HCT116 (cell line): ENCODE measurements at regions not wholly inside any gene's neighbourhood (a gene's known extent, or its start where the extent isn't known, plus 50 kb on each side); places are given as distances from the start of the nearest gene placed in this dataset.

ENCODE experiments used
- ATAC-seq: fragments of 200-7000 bp; cut with Tn5 transposase; 2 replicates; pipeline ENCODE4 v1.9.1; 2020; ENCODE audit warnings: mild to moderate bottlenecking, moderate library complexity
- BruUV-seq: library from RNA; stranded (reverse); fragments of 400-500 nt; replicated peaks from 2 replicates; lab custom pipeline; 2021; lab: Mats Ljungman, UMichigan
- CTCF ChIA-PET: fragments of 300-600 bp; sonication (Branson Sonifier 250); formaldehyde crosslinking; loops from one replicate; lab custom pipeline; 2021; ENCODE audit warnings: antibody characterized with exemption; lab: Charles Lee
- POLR2A ChIA-PET: fragments of 300-600, 350-600 bp; sonication (Branson Sonifier 250); formaldehyde crosslinking; loops from one replicate; lab custom pipeline; 2021; ENCODE audit warnings: antibody characterized with exemption; lab: Charles Lee
- RAD21 ChIA-PET, 2 experiments: fragments of 300-600 bp; sonication (Branson Sonifier 250); formaldehyde crosslinking; loops; one replicate each; lab custom pipeline; 2023; ENCODE audit warnings: low total read pairs in 2 of 2; ENCODE audit not compliant: uncharacterized antibody in 2 of 2, unreplicated experiment in 2 of 2, low non-redundant PET in 1 of 2; lab: Charles Lee
- DNase-seq: peaks from one replicate; pipeline ENCODE4 v3.0.0-alpha.2; 2010; ENCODE audit warnings: low read depth, low spot score
- H2AFZ ChIP-seq: fragments of 200-600 bp; shearing (Covaris generic), sonication (generic); 2 replicates; pipeline ENCODE4 v1.6.1; 2017; ENCODE audit warnings: low read depth, mixed run types, mixed read lengths, antibody characterized with exemption, low read length; ENCODE audit not compliant: poor library complexity, severe bottlenecking
- H3K27ac ChIP-seq: 2 replicates; pipeline ENCODE4 v1.5.1; 2012; ENCODE audit warnings: low read depth, low read length
- H3K27me3 ChIP-seq: fragments of 200-600 bp; sonication (generic); 2 replicates; pipeline ENCODE4 v1.6.1; 2016; ENCODE audit warnings: mixed run types, low read length, mixed read lengths; ENCODE audit not compliant: insufficient read depth
- H3K36me3 ChIP-seq, 2 experiments: fragments of 200-500 bp in 1 of 2; fragments of 200-600 bp in 1 of 2; sonication (Bioruptor generic) in 1 of 2; sonication (generic) in 1 of 2; 2 replicates each; pipeline versions ENCODE4 v1.5.1 to v1.6.1; 2014 to 2016; ENCODE audit warnings: low read length in 2 of 2, inconsistent platforms in 1 of 2, mixed read lengths in 1 of 2, mixed run types in 1 of 2; ENCODE audit not compliant: insufficient read depth in 2 of 2, control insufficient read depth in 1 of 2
- H3K4me1 ChIP-seq, 2 experiments: fragments of 200-600 bp in 1 of 2; sonication (generic) in 1 of 2; 2 replicates each; pipeline versions ENCODE4 v1.5.1 to v1.6.1; 2012 to 2017; ENCODE audit warnings: low read length in 2 of 2, inconsistent platforms in 1 of 2, mild to moderate bottlenecking in 1 of 2, mixed read lengths in 1 of 2, mixed run types in 1 of 2, moderate library complexity in 1 of 2; ENCODE audit not compliant: insufficient read depth in 2 of 2, control insufficient read depth in 1 of 2
- H3K4me2 ChIP-seq: fragments of 200-600 bp; sonication (generic); 2 replicates; pipeline ENCODE4 v1.6.1; 2017; ENCODE audit warnings: mixed run types, low read length, mixed read lengths
- H3K4me3 ChIP-seq, 2 experiments: fragments of 200-600 bp in 1 of 2; sonication (generic) in 1 of 2; replicated peaks in 1 of 2; 2 replicates each; pipeline ENCODE4 v1.5.1; 2011 to 2016; ENCODE audit warnings: low read length in 2 of 2, control low read depth in 1 of 2, low read depth in 1 of 2, mild to moderate bottlenecking in 1 of 2, mixed read lengths in 1 of 2, mixed run types in 1 of 2
- H3K79me2 ChIP-seq: fragments of 200-600 bp; sonication (generic); 2 replicates; pipeline ENCODE4 v1.6.1; 2017; ENCODE audit warnings: mild to moderate bottlenecking, mixed run types, low read length, moderate library complexity, mixed read lengths; ENCODE audit not compliant: insufficient read depth
- H3K9ac ChIP-seq: fragments of 200-600 bp; sonication (generic); 2 replicates; pipeline ENCODE4 v1.6.1; 2016; ENCODE audit warnings: low read length, mixed read lengths
- H3K9me2 ChIP-seq: fragments of 200-600 bp; sonication (generic), shearing (Covaris generic); 2 replicates; pipeline ENCODE4 v1.6.1; 2017; ENCODE audit warnings: mixed run types, mild to moderate bottlenecking, moderate library complexity; ENCODE audit not compliant: insufficient read depth
- H3K9me3 ChIP-seq, 2 experiments: fragments of 200-500 bp in 1 of 2; fragments of 200-600 bp in 1 of 2; sonication (Bioruptor generic) in 1 of 2; sonication (generic) in 1 of 2; 2 replicates each; pipeline ENCODE4 v1.6.1; 2014 to 2017; ENCODE audit warnings: low read length in 2 of 2, mixed read lengths in 2 of 2, inconsistent platforms in 1 of 2, low read depth in 1 of 2, mild to moderate bottlenecking in 1 of 2, mixed run types in 1 of 2, moderate library complexity in 1 of 2; ENCODE audit not compliant: control insufficient read depth in 1 of 2, insufficient read depth in 1 of 2
- H4K20me1 ChIP-seq: fragments of 200-600 bp; sonication (generic), shearing (Covaris generic); 2 replicates; pipeline ENCODE4 v1.6.1; 2017; ENCODE audit warnings: mixed run types, mild to moderate bottlenecking, moderate library complexity; ENCODE audit not compliant: insufficient read depth
- CBX3 ChIP-seq: IDR thresholded peaks from 2 replicates; pipeline ENCODE4 v1.6.1; 2012; ENCODE audit warnings: low read depth
- CEBPB ChIP-seq: IDR thresholded peaks from 2 replicates; pipeline ENCODE4 v1.6.1; 2012; ENCODE audit warnings: low read depth
- EGR1 ChIP-seq: IDR thresholded peaks from 2 replicates; pipeline ENCODE4 v1.6.1; 2012; ENCODE audit warnings: low read depth
- ELF1 ChIP-seq: IDR thresholded peaks from 2 replicates; pipeline ENCODE4 v1.6.1; 2012; ENCODE audit warnings: low read depth, borderline replicate concordance
- FOSL1 ChIP-seq: IDR thresholded peaks from 2 replicates; pipeline ENCODE4 v1.6.1; 2012; ENCODE audit warnings: low read depth
- POLR2A ChIP-seq: IDR thresholded peaks from 2 replicates; pipeline ENCODE4 v1.7.0; 2011; ENCODE audit warnings: borderline replicate concordance; ENCODE audit not compliant: insufficient read depth, insufficient read length; ENCODE audit errors: extremely low read depth
- POLR2AphosphoS5 ChIP-seq: IDR thresholded peaks from 2 replicates; pipeline ENCODE4 v1.6.1; 2011; ENCODE audit warnings: mild to moderate bottlenecking, low read depth, low read length, moderate library complexity
- RAD21 ChIP-seq: IDR thresholded peaks from 2 replicates; pipeline ENCODE4 v1.6.1; 2012; ENCODE audit warnings: low read depth, mild to moderate bottlenecking
- SP1 ChIP-seq: IDR thresholded peaks from 2 replicates; pipeline ENCODE4 v1.6.1; 2012; ENCODE audit warnings: low read depth
- SRF ChIP-seq: IDR thresholded peaks from 2 replicates; pipeline ENCODE4 v1.6.1; 2012; ENCODE audit warnings: low read depth
- TCF7L2 ChIP-seq: IDR thresholded peaks from 2 replicates; pipeline ENCODE4 v1.7.0; 2011; ENCODE audit warnings: borderline replicate concordance, inconsistent platforms; ENCODE audit not compliant: insufficient read depth, insufficient read length; ENCODE audit errors: extremely low read depth
- YY1 ChIP-seq: IDR thresholded peaks from 2 replicates; pipeline ENCODE4 v1.6.1; 2011; ENCODE audit warnings: low read length, low read depth, moderate library complexity, mild to moderate bottlenecking; ENCODE audit not compliant: insufficient replicate concordance; ENCODE audit errors: extremely low read depth
- ZNF274 ChIP-seq: fragments of 200-500 bp; sonication (Bioruptor generic); IDR thresholded peaks from 2 replicates; pipeline ENCODE4 v1.6.1; 2014; ENCODE audit warnings: mild to moderate bottlenecking, low read depth, low read length, inconsistent platforms
- intact Hi-C: fragments of 100-400 bp; cut with micrococcal nuclease; formaldehyde crosslinking; loops from 2 replicates; pipeline ENCODE4 v1.10.0; 2022
- TF ChIP-seq, protein P1 (sequence below): IDR thresholded peaks from 2 replicates; pipeline ENCODE4 v1.6.1; 2011; ENCODE audit warnings: mild to moderate bottlenecking, low read length, moderate library complexity; ENCODE audit not compliant: insufficient replicate concordance; ENCODE audit errors: extremely low read depth

DNA sequence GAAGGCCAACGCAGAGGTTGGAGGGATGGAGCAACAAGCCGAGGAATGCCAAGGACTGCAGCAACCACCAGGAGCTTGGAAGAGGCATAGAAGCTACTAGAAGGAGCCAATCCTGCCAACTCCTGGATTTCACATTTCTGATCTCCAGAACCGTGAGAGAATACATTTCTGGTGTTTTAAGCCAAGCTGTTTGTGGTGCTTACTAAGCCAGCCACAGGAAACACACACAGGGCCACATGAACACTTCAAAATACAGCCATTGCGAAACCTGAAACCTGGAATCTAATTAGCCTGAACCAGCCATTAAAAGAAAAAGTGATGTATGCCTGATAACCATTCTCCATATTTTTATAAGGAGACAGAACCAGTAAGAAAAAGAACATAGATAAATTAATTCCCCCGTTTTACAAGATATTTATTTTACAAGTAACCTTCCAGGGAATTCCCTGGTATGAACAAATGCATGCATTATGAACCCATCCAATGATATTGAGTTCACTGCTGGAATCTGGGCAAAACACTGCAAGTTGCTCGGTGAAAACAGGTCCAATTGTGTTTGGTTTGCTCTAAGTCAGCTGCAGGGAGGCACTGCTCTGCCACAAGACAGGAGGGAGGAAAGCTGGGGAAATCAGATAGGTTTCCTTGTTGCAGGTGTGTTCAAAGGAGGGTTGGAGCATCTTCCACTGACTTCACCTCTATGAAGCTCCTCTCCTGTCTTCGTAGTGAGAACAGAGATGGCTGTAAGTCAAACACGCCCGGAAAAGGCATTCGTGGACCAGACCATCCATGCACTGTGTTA, 70.2 kb downstream of the ETS2 start:
- TF ChIP-seq CEBPB (no peak), TCF7L2 (no peak), POLR2AphosphoS5 (no peak), FOSL1 (no peak), SP1 (no peak), ZNF274 (no peak), SRF (no peak), ELF1 (no peak), EGR1 (no peak), RAD21 (no peak), CBX3 (no peak), POLR2A (no peak), YY1 (no peak)
- TF ChIP-seq, protein P1, sequence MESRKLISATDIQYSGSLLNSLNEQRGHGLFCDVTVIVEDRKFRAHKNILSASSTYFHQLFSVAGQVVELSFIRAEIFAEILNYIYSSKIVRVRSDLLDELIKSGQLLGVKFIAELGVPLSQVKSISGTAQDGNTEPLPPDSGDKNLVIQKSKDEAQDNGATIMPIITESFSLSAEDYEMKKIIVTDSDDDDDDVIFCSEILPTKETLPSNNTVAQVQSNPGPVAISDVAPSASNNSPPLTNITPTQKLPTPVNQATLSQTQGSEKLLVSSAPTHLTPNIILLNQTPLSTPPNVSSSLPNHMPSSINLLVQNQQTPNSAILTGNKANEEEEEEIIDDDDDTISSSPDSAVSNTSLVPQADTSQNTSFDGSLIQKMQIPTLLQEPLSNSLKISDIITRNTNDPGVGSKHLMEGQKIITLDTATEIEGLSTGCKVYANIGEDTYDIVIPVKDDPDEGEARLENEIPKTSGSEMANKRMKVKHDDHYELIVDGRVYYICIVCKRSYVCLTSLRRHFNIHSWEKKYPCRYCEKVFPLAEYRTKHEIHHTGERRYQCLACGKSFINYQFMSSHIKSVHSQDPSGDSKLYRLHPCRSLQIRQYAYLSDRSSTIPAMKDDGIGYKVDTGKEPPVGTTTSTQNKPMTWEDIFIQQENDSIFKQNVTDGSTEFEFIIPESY = no peak
- TF ChIP-seq, all 23 proteins: peak for 0
- intact Hi-C loops = no loop called here
- CTCF ChIA-PET = no interaction called here

More for the DNA sequence above, 70.2 kb downstream of the ETS2 start:
- Histone ChIP-seq H3K9me3 (no peaks in the 10 kb centered on the region), H4K20me1 (no peaks in the 10 kb centered on the region), H3K9me2 (no peaks in the 10 kb centered on the region), H3K4me3 (no peak overlapping the region), H2AFZ (no peak overlapping the region), H3K9ac (no peak overlapping the region), H3K27me3 (no peaks in the 10 kb centered on the region), H3K4me1 (no peaks in the 10 kb centered on the region), H3K4me2 (no peak overlapping the region), H3K79me2 (no peaks in the 10 kb centered on the region), H3K27ac (no peak overlapping the region), H3K36me3 (no peaks in the 10 kb centered on the region)
- ChIA-PET POLR2A (no interaction called here), RAD21 (no interaction called here)
- ATAC-seq (no peak), DNase-seq (no peak)
- no TSS peak for BruUV-seq
